GM23248 (cell line): ENCODE measurements at regions not wholly inside any gene's neighbourhood (a gene's known extent, or its start where the extent isn't known, plus 50 kb on each side); places are given as distances from the start of the nearest gene placed in this dataset.

ENCODE experiments used
- DNase-seq: peaks from one replicate; pipeline ENCODE4 v3.0.0-alpha.2; 2015
- H2AFZ ChIP-seq: fragments of 200-600 bp; sonication (generic); 2 replicates; pipeline ENCODE4 v1.6.1; 2016; ENCODE audit warnings: antibody characterized with exemption
- H3F3A ChIP-seq: fragments of 200-600 bp; sonication (generic); 2 replicates; pipeline ENCODE4 v1.6.1; 2016; ENCODE audit warnings: mild to moderate bottlenecking, antibody characterized with exemption, mixed run types; ENCODE audit not compliant: insufficient read depth
- H3K27ac ChIP-seq: fragments of 200-600 bp; sonication (generic); 2 replicates; pipeline ENCODE4 v1.5.1; 2016; ENCODE audit warnings: mild to moderate bottlenecking
- H3K27me3 ChIP-seq: fragments of 200-600 bp; sonication (generic); replicated peaks from 2 replicates; pipeline ENCODE4 v1.6.1; 2016; ENCODE audit warnings: mild to moderate bottlenecking; ENCODE audit not compliant: insufficient read depth
- H3K36me3 ChIP-seq: fragments of 200-600 bp; sonication (generic); 2 replicates; pipeline ENCODE4 v1.6.1; 2016; ENCODE audit warnings: low read depth, mild to moderate bottlenecking
- H3K4me1 ChIP-seq: fragments of 200-600 bp; sonication (generic); 2 replicates; pipeline ENCODE4 v1.6.1; 2016; ENCODE audit warnings: mild to moderate bottlenecking; ENCODE audit not compliant: insufficient read depth
- H3K4me2 ChIP-seq: fragments of 200-600 bp; sonication (generic); one replicate; pipeline ENCODE4 v1.6.1; 2016; ENCODE audit warnings: mild to moderate bottlenecking; ENCODE audit not compliant: unreplicated experiment
- H3K4me3 ChIP-seq: fragments of 200-600 bp; sonication (generic); 2 replicates; pipeline ENCODE4 v1.5.1; 2016; ENCODE audit warnings: mild to moderate bottlenecking
- H3K79me2 ChIP-seq: fragments of 200-600 bp; sonication (generic); 2 replicates; pipeline ENCODE4 v1.6.1; 2016; ENCODE audit warnings: mild to moderate bottlenecking; ENCODE audit not compliant: insufficient read depth
- H3K9ac ChIP-seq: fragments of 200-600 bp; sonication (generic); 2 replicates; pipeline ENCODE4 v1.6.1; 2016; ENCODE audit warnings: mild to moderate bottlenecking
- H3K9me2 ChIP-seq: fragments of 200-600 bp; sonication (generic); 2 replicates; pipeline ENCODE4 v1.6.1; 2016; ENCODE audit warnings: mixed run types, mild to moderate bottlenecking, moderate library complexity; ENCODE audit not compliant: insufficient read depth
- H3K9me3 ChIP-seq: fragments of 200-600 bp; sonication (generic); one replicate; pipeline ENCODE4 v1.6.1; 2017; ENCODE audit warnings: low read depth
- H4K20me1 ChIP-seq: fragments of 200-600 bp; sonication (generic); 2 replicates; pipeline ENCODE4 v1.6.0; 2016; ENCODE audit not compliant: insufficient read depth
- EZH2 ChIP-seq: fragments of 200-600 bp; sonication (generic); IDR thresholded peaks from 2 replicates; pipeline ENCODE4 v1.6.1; 2018; ENCODE audit warnings: antibody characterized with exemption, mild to moderate bottlenecking; ENCODE audit not compliant: insufficient read depth, poor library complexity, severe bottlenecking
- EZH2phosphoT487 ChIP-seq: fragments of 200-600 bp; sonication (generic); IDR thresholded peaks from 2 replicates; pipeline ENCODE4 v1.6.1; 2018; ENCODE audit warnings: antibody characterized with exemption, moderate library complexity, mild to moderate bottlenecking, low read depth; ENCODE audit not compliant: insufficient read depth
- WGBS, 2 experiments: methylation state at CpG; one replicate each; pipeline ENCODE4 v1.1.6; 2015 to 2017; ENCODE audit warnings: low lambda C conversion rate in 2 of 2, low coverage in 1 of 2; ENCODE audit errors: missing lambda C conversion rate in 2 of 2; 5-methylcytosine and 5-hydroxymethylcytosine counted together
- in situ Hi-C: fragments of 300-500 bp; cut with MboI; formaldehyde crosslinking; loops from 2 replicates; pipeline ENCODE4 v1.15.0; 2020

DNA sequence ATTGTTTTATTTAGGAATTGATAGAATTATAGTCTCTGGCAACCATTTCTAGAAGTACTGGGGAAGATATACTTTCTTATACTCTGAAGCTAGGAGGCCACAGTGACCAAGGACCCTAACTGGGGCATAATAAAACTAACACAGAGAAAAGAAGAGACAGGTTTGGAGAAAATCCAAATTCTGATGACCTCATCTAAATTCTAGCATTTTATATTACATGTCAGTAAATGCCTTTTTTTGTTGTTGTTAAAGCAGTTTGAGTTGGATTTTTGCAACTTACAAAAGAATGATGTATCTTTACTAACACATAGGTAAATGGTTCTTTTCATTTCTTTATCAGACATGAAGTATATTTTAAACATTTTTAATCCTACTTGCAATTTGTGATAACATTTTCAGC is 933.3 kb downstream of the TMTC2 start:
- Histone ChIP-seq H3F3A (no peaks in the 10 kb centered on the region), H3K9ac (no peak overlapping the region), H3K4me1 (no peaks in the 10 kb centered on the region), H3K27ac (no peak overlapping the region), H2AFZ (no peak overlapping the region), H3K79me2 (no peaks in the 10 kb centered on the region), H3K4me3 (no peak overlapping the region), H3K4me2 (no peak overlapping the region), H3K36me3 (no peaks in the 10 kb centered on the region), H3K9me2 (no peaks in the 10 kb centered on the region), H3K27me3 (no peaks in the 10 kb centered on the region), H4K20me1 (no peaks in the 10 kb centered on the region), H3K9me3 (no peaks in the 10 kb centered on the region)
- DNase-seq: no peak
- no peak for TF ChIP-seq EZH2
- no peak for TF ChIP-seq EZH2phosphoT487
- in situ Hi-C loops: no loop called here

DNA sequence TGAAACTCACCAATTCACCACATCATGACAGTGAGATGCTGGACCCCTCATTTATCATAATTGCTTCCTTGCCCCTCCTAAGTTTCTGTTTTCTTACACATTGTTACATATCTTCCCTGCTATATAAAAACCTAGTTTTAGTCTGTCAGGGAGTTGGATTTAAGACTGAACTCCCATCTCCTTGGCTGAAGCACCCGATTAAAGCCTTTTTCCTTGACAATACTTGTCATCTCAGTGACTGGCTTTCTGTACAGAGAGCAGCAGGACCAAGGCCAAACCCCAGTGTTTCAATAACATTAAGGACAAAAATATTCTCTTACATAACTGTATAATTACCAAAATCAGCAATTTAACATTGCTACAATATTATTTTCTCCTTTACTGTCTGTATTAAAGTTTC is 928.4 kb downstream of the TMTC2 start:
- Histone ChIP-seq H3K4me3 (no peak overlapping the region), H4K20me1 (no peaks in the 10 kb centered on the region), H3K9me2 (no peaks in the 10 kb centered on the region), H3K4me1 (no peaks in the 10 kb centered on the region), H3K9ac (no peak overlapping the region), H3K36me3 (no peaks in the 10 kb centered on the region), H3K4me2 (no peak overlapping the region), H2AFZ (no peak overlapping the region), H3K27me3 (no peaks in the 10 kb centered on the region), H3K9me3 (no peaks in the 10 kb centered on the region), H3K79me2 (no peaks in the 10 kb centered on the region), H3K27ac (no peak overlapping the region), H3F3A (no peaks in the 10 kb centered on the region)
- 20 to 46% methylated on average over 1 of the region's 1 CpG for WGBS, 2 experiments
- no peak for DNase-seq
- TF ChIP-seq EZH2 (no peak), EZH2phosphoT487 (no peak)
- in situ Hi-C loops: no loop called here

DNA sequence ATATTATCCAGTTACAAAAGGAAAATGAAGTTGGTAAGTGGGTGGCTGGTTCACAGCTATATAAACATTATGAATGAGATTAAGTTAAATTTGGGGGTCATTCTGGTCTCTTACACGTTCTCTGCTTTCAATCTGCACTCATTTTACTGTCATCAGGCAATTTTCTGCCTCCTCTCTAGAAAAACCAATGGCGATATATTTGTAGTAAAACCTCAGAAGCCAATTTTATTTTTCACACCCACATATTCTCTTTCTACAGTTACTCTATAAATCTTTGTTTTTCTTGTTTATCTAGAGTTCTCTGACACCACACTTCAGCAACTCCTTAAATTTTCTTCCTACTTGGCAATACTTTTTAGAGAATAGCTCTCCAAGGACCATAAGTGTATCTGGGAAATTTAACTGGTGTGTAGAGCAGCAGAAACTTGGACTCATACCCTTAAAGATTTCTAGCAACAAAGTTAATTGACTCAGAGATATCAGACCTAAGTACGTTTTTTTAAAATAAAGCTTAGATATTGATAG is 926.9 kb downstream of the TMTC2 start:
- WGBS, 2 experiments: 12 to 22% methylated on average over 3 of the region's 3 CpGs
- H4K20me1 ChIP-seq: no peaks in the 10 kb centered on the region
- H3K4me3 ChIP-seq: no peak overlapping the region
- no peaks in the 10 kb centered on the region for H3K9me3 ChIP-seq
- no peaks in the 10 kb centered on the region for H3F3A ChIP-seq
- no peaks in the 10 kb centered on the region for H3K4me1 ChIP-seq
- in situ Hi-C loops: no loop called here
- no peaks in the 10 kb centered on the region for H3K27me3 ChIP-seq
- H3K36me3 ChIP-seq: no peaks in the 10 kb centered on the region
- no peak for DNase-seq
- no peaks in the 10 kb centered on the region for H3K79me2 ChIP-seq
- H3K4me2 ChIP-seq: no peak overlapping the region
- H3K9ac ChIP-seq: no peak overlapping the region
- no peaks in the 10 kb centered on the region for H3K9me2 ChIP-seq
- H2AFZ ChIP-seq: no peak overlapping the region
- TF ChIP-seq EZH2 (no peak), EZH2phosphoT487 (no peak)
- H3K27ac ChIP-seq: no peak overlapping the region

DNA sequence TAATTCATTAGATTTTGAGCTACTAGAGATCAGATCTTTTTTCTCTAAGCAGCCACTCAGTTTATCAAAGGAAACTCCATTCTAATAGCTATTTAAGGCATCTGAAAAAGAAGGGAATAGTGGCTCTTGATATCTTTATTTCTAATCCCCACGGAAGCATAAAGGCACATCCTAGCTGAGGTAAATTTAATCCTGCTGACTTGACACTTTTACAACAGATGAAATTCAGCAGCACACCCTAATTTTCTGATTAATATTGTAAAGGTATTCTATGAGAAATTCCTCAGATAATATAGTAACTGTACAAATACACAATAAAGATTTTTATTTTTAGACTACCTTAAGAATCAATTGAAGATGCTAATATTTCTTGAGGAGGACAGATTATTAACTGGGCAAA is 916.4 kb downstream of the TMTC2 start:
- H3K79me2 ChIP-seq: no peaks in the 10 kb centered on the region
- H3K4me3 ChIP-seq: no peak overlapping the region
- H2AFZ ChIP-seq: no peak overlapping the region
- H3K4me2 ChIP-seq: no peak overlapping the region
- H3K9me2 ChIP-seq: no peaks in the 10 kb centered on the region
- TF ChIP-seq EZH2phosphoT487 (no peak), EZH2 (no peak)
- H3F3A ChIP-seq: no peaks in the 10 kb centered on the region
- no peak overlapping the region for H3K9ac ChIP-seq
- H3K9me3 ChIP-seq: no peaks in the 10 kb centered on the region
- in situ Hi-C loops: no loop called here
- no peak for DNase-seq
- H3K27ac ChIP-seq: no peak overlapping the region
- 36 to 62% methylated on average over 1 of the region's 1 CpG for WGBS, 2 experiments
- no peaks in the 10 kb centered on the region for H3K4me1 ChIP-seq
- no peaks in the 10 kb centered on the region for H4K20me1 ChIP-seq
- no peaks in the 10 kb centered on the region for H3K36me3 ChIP-seq
- no peaks in the 10 kb centered on the region for H3K27me3 ChIP-seq

DNA sequence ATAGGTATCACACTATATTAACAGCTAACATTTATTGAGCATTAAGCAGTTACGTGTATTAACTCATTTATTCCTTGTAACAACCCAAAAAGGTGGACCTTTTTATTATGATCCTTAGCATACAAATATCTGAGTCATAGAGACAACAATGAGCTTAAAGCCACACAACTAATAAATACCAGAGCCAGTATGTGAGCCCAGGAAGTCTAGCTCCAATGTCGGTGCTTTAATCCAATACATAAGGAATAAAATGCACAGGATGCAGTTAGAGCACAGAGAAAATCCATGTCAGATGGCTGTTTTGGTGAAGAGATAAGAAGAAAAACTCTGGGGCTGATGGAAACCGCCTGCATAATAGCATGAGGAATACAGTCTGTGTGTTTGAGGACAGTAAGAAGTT is 888.6 kb downstream of the TMTC2 start:
- H3K9ac ChIP-seq: no peak overlapping the region
- no peak overlapping the region for H3K4me3 ChIP-seq
- H3F3A ChIP-seq: no peaks in the 10 kb centered on the region
- H4K20me1 ChIP-seq: no peaks in the 10 kb centered on the region
- H3K27ac ChIP-seq: no peak overlapping the region
- H2AFZ ChIP-seq: no peak overlapping the region
- H3K9me3 ChIP-seq: no peaks in the 10 kb centered on the region
- H3K9me2 ChIP-seq: no peaks in the 10 kb centered on the region
- H3K4me2 ChIP-seq: no peak overlapping the region
- 0 out of 2 replicates have a peak, but pooled peaks cover 4% of the 10 kb centered on the region for H3K4me1 ChIP-seq
- no peaks in the 10 kb centered on the region for H3K79me2 ChIP-seq
- no peaks in the 10 kb centered on the region for H3K36me3 ChIP-seq
- TF ChIP-seq EZH2: no peak
- no peak for TF ChIP-seq EZH2phosphoT487
- in situ Hi-C loops: no loop called here
- WGBS, 2 experiments: 32 to 34% methylated on average over 3 of the region's 3 CpGs
- DNase-seq: no peak
- no peaks in the 10 kb centered on the region for H3K27me3 ChIP-seq
